ENCODE measurements at regions not wholly inside any gene's neighbourhood (a gene's known extent, or its start where the extent isn't known, plus 50 kb on each side); places are given as distances from the start of the nearest gene placed in this dataset.

- DNase-seq (ENCODE audit: low read depth): no peak
These were observed 566.3 kb downstream of the TCERG1L start for GRCh38 chr10:130745251-130745650.

GRCh38 chr10:130745821-130746220 lies 565.7 kb downstream of the TCERG1L start:
- no peak for DNase-seq (ENCODE audit: low read depth)

- DNase-seq (ENCODE audit: low read depth): no peak
These were observed 565.2 kb downstream of the TCERG1L start for GRCh38 chr10:130746311-130746710.

GRCh38 chr10:130747356-130747755 lies 564.2 kb downstream of the TCERG1L start:
- no peak for DNase-seq (ENCODE audit: low read depth)

- no peak for DNase-seq (ENCODE audit: low read depth)
These were observed 563.6 kb downstream of the TCERG1L start for GRCh38 chr10:130747946-130748345.

- DNase-seq (ENCODE audit: low read depth): no peak
These were observed 563.0 kb downstream of the TCERG1L start for GRCh38 chr10:130748409-130749057.

GRCh38 chr10:130749911-130750310 lies 561.6 kb downstream of the TCERG1L start:
- no peak for DNase-seq (ENCODE audit: low read depth)

- no peak for DNase-seq (ENCODE audit: low read depth)
These were observed 561.1 kb downstream of the TCERG1L start for GRCh38 chr10:130750441-130750840.

GRCh38 chr10:130751106-130751840 lies 560.2 kb downstream of the TCERG1L start:
- no peak for DNase-seq (ENCODE audit: low read depth)

GRCh38 chr10:130751851-130752250 lies 559.7 kb downstream of the TCERG1L start:
- no peak for DNase-seq (ENCODE audit: low read depth)

GRCh38 chr10:130756651-130757050 lies 554.9 kb downstream of the TCERG1L start:
- no peak for DNase-seq (ENCODE audit: low read depth)

GRCh38 chr10:130757271-130757670 lies 554.2 kb downstream of the TCERG1L start:
- no peak for DNase-seq (ENCODE audit: low read depth)

GRCh38 chr10:130757821-130758489 lies 553.6 kb downstream of the TCERG1L start:
- DNase-seq (ENCODE audit: low read depth): no peak

- DNase-seq (ENCODE audit: low read depth): no peak
These were observed 553.0 kb downstream of the TCERG1L start for GRCh38 chr10:130758529-130758928.

- DNase-seq (ENCODE audit: low read depth): no peak
These were observed 550.4 kb downstream of the TCERG1L start for GRCh38 chr10:130761032-130761575.

- no peak for DNase-seq (ENCODE audit: low read depth)
These were observed 549.7 kb downstream of the TCERG1L start for GRCh38 chr10:130761788-130762301.

- no peak for DNase-seq (ENCODE audit: low read depth)
These were observed 549.0 kb downstream of the TCERG1L start for GRCh38 chr10:130762491-130762890.

GRCh38 chr10:130763071-130763470 lies 548.5 kb downstream of the TCERG1L start:
- DNase-seq (ENCODE audit: low read depth): no peak

- DNase-seq (ENCODE audit: low read depth): no peak
These were observed 548.0 kb downstream of the TCERG1L start for GRCh38 chr10:130763491-130763890.

- DNase-seq (ENCODE audit: low read depth): no peak
These were observed 546.9 kb downstream of the TCERG1L start for GRCh38 chr10:130764651-130765050.

GRCh38 chr10:130766071-130766470 lies 545.5 kb downstream of the TCERG1L start:
- DNase-seq (ENCODE audit: low read depth): no peak

GRCh38 chr10:130767116-130767730 lies 544.3 kb downstream of the TCERG1L start:
- DNase-seq (ENCODE audit: low read depth): no peak
